Endodermal cell (in vitro differentiated cells): ENCODE measurements at regions not wholly inside any gene's neighbourhood (a gene's known extent, or its start where the extent isn't known, plus 50 kb on each side); places are given as distances from the start of the nearest gene placed in this dataset.

Experiments used
- DNase-seq: peaks from one replicate; pipeline ENCODE4 v3.0.0-alpha.2; 2017
- H3K27ac ChIP-seq: 2 replicates; pipeline ENCODE4 v1.5.1; 2013; ENCODE audit warnings: mild to moderate bottlenecking, low read depth, low read length, moderate library complexity
- H3K27me3 ChIP-seq: 2 replicates; pipeline ENCODE4 v1.6.1; 2013; ENCODE audit warnings: mild to moderate bottlenecking, low read length, moderate library complexity; ENCODE audit not compliant: insufficient read depth, control insufficient read depth, poor library complexity, severe bottlenecking
- H3K36me3 ChIP-seq: 2 replicates; pipeline ENCODE4 v1.7.0; 2013; ENCODE audit warnings: mild to moderate bottlenecking, low read length, moderate library complexity; ENCODE audit not compliant: control insufficient read depth, insufficient read depth
- H3K4me1 ChIP-seq: one replicate; pipeline ENCODE4 v1.7.0; 2013; ENCODE audit warnings: low read length; ENCODE audit not compliant: control insufficient read depth, insufficient read depth
- H3K4me3 ChIP-seq: 2 replicates; pipeline ENCODE4 v1.5.1; 2013; ENCODE audit warnings: mild to moderate bottlenecking, low read length, moderate library complexity
- H3K9ac ChIP-seq: 2 replicates; pipeline ENCODE4 v1.6.1; 2013; ENCODE audit warnings: mild to moderate bottlenecking, low read length, moderate library complexity; ENCODE audit not compliant: poor library complexity, severe bottlenecking; ENCODE audit errors: extremely low read depth
- H3K9me3 ChIP-seq: 2 replicates; pipeline ENCODE4 v1.6.1; 2013; ENCODE audit warnings: mild to moderate bottlenecking, low read length, moderate library complexity; ENCODE audit not compliant: control insufficient read depth
- H3K27ac Mint-ChIP-seq: 2 replicates; pipeline ENCODE4 v1.8.0; 2020; ENCODE audit warnings: mixed read lengths
- H3K27me3 Mint-ChIP-seq: 2 replicates; pipeline ENCODE4 v1.8.0; 2021; ENCODE audit warnings: mild to moderate bottlenecking, mixed read lengths; ENCODE audit not compliant: insufficient read depth
- H3K36me3 Mint-ChIP-seq: 2 replicates; pipeline ENCODE4 v1.8.0; 2020; ENCODE audit warnings: low read depth, mixed read lengths
- H3K4me1 Mint-ChIP-seq: 2 replicates; pipeline ENCODE4 v1.8.0; 2020; ENCODE audit warnings: mixed read lengths
- H3K4me3 Mint-ChIP-seq: 2 replicates; pipeline ENCODE4 v1.8.0; 2020; ENCODE audit warnings: mild to moderate bottlenecking, moderate library complexity, mixed read lengths
- H3K9me3 Mint-ChIP-seq: 2 replicates; pipeline ENCODE4 v1.8.0; 2020; ENCODE audit warnings: mild to moderate bottlenecking, mixed read lengths
- CTCF ChIP-seq: fragments of 200-600 bp; sonication (generic); conservative IDR thresholded peaks from 2 replicates; pipeline ENCODE4 v1.5.0; 2021; ENCODE audit warnings: antibody characterized with exemption, mild to moderate bottlenecking
- WGBS, 2 experiments: methylation state at CpG; one replicate each; pipeline versions ENCODE4 v1.1.5 to v1.1.7; 2013; ENCODE audit warnings: missing lambda C conversion rate in 2 of 2, mixed read lengths in 1 of 2; ENCODE audit not compliant: insufficient coverage in 1 of 2, insufficient read length in 1 of 2; 5-methylcytosine and 5-hydroxymethylcytosine counted together

- Mint-ChIP-seq H3K4me3 (no peak overlapping the region), H3K27me3 (peaks cover 11% of the 10 kb centered on the region), H3K27ac (no peak overlapping the region)
These were observed 139.9 kb downstream of the CXCL12 start for GRCh38 chr10:44244745-44245600.

GRCh38 chr10:44243851-44244510 is 140.9 kb downstream of the CXCL12 start:
- Histone ChIP-seq H3K27ac (no peak overlapping the region), H3K4me1 (peaks cover 2% of the 10 kb centered on the region), H3K9me3 (peaks cover 7% of the 10 kb centered on the region), H3K36me3 (no peaks in the 10 kb centered on the region), H3K27me3 (no peaks in the 10 kb centered on the region), H3K4me3 (no peak overlapping the region), H3K9ac (no peak overlapping the region)
- Mint-ChIP-seq H3K4me3 (no peak overlapping the region), H3K36me3 (no peaks in the 10 kb centered on the region), H3K9me3 (peaks cover 18% of the 10 kb centered on the region), H3K4me1 (peaks cover 21% of the 10 kb centered on the region), H3K27me3 (peaks cover 14% of the 10 kb centered on the region), H3K27ac (no peak overlapping the region)
- 92% methylated on average over 4 to 7 of the region's 7 CpGs for WGBS, 2 experiments
- no peak for TF ChIP-seq CTCF
- no peak for DNase-seq

More at GRCh38 chr10:44244745-44245600, 139.9 kb downstream of the CXCL12 start:
- peaks cover 2% of the 10 kb centered on the region for H3K4me1 ChIP-seq
- no peaks in the 10 kb centered on the region for H3K27me3 ChIP-seq
- Mint-ChIP-seq H3K4me1 (peaks cover 26% of the 10 kb centered on the region), H3K36me3 (no peaks in the 10 kb centered on the region), H3K9me3 (peaks cover 18% of the 10 kb centered on the region)
- H3K9ac ChIP-seq, result no peak overlapping the region
- H3K9me3 ChIP-seq, result peaks cover 7% of the 10 kb centered on the region
- H3K36me3 ChIP-seq, result no peaks in the 10 kb centered on the region
- no peak overlapping the region for H3K4me3 ChIP-seq
- no peak for TF ChIP-seq CTCF
- no peak for DNase-seq
- H3K27ac ChIP-seq, result no peak overlapping the region
- 96% methylated on average over 5 to 9 of the region's 9 CpGs for WGBS, 2 experiments

- no peak overlapping the region for H3K27ac Mint-ChIP-seq
- TF ChIP-seq CTCF, result no peak
- peaks cover 18% of the 10 kb centered on the region for H3K9me3 Mint-ChIP-seq
- peaks cover 7% of the 10 kb centered on the region for H3K9me3 ChIP-seq
- H3K27ac ChIP-seq, result no peak overlapping the region
- H3K27me3 Mint-ChIP-seq, result peaks cover 14% of the 10 kb centered on the region
- H3K4me1 Mint-ChIP-seq, result peaks cover 25% of the 10 kb centered on the region
- no peaks in the 10 kb centered on the region for H3K36me3 Mint-ChIP-seq
- no peaks in the 10 kb centered on the region for H3K36me3 ChIP-seq
- DNase-seq, result no peak
- H3K9ac ChIP-seq, result no peak overlapping the region
- H3K4me1 ChIP-seq, result peaks cover 2% of the 10 kb centered on the region
- no peak overlapping the region for H3K4me3 Mint-ChIP-seq
- no peak overlapping the region for H3K4me3 ChIP-seq
- 92 to 100% methylated on average over 3 of the region's 3 CpGs for WGBS, 2 experiments
- H3K27me3 ChIP-seq, result no peaks in the 10 kb centered on the region
These were observed 142.1 kb downstream of the CXCL12 start for GRCh38 chr10:44242826-44243225.
